Type B pancreatic cell (in vitro differentiated cells): ENCODE measurements at regions not wholly inside any gene's neighbourhood (a gene's known extent, or its start where the extent isn't known, plus 50 kb on each side); places are given as distances from the start of the nearest gene placed in this dataset.

ENCODE experiments used
- DNase-seq: peaks from one replicate; pipeline ENCODE4 v3.0.0; 2021; ENCODE audit warnings: mixed read lengths; ENCODE audit not compliant: unreplicated experiment; ENCODE audit errors: extremely low spot score
- H3K27ac Mint-ChIP-seq: 2 replicates; pipeline ENCODE4 v1.8.0; 2021; ENCODE audit warnings: mild to moderate bottlenecking, mixed read lengths
- H3K27me3 Mint-ChIP-seq: 2 replicates; pipeline ENCODE4 v1.8.0; 2021; ENCODE audit warnings: mixed read lengths
- H3K36me3 Mint-ChIP-seq: 2 replicates; pipeline ENCODE4 v1.8.0; 2021; ENCODE audit warnings: mixed read lengths
- H3K4me1 Mint-ChIP-seq: one replicate; pipeline ENCODE4 v1.8.0; 2021; ENCODE audit warnings: mixed read lengths; ENCODE audit not compliant: unreplicated experiment
- H3K4me3 Mint-ChIP-seq: 2 replicates; pipeline ENCODE4 v1.8.0; 2021; ENCODE audit warnings: mild to moderate bottlenecking, mixed read lengths
- H3K9me3 Mint-ChIP-seq: 2 replicates; pipeline ENCODE4 v1.8.0; 2021; ENCODE audit warnings: mixed read lengths
- CTCF ChIP-seq: fragments of 200-600 bp; sonication (generic); conservative IDR thresholded peaks from 2 replicates; pipeline ENCODE4 v1.5.0; 2021; ENCODE audit warnings: antibody characterized with exemption, mild to moderate bottlenecking

GRCh38 chr21:27451116-27451515 is 484.2 kb upstream of the ADAMTS5 start:
- no peak for DNase-seq
- H3K27me3 Mint-ChIP-seq: no peaks in the 10 kb centered on the region
- H3K9me3 Mint-ChIP-seq: peaks cover 8% of the 10 kb centered on the region
- peaks cover 5% of the 10 kb centered on the region for H3K4me1 Mint-ChIP-seq
- H3K4me3 Mint-ChIP-seq: no peak overlapping the region
- no peak for TF ChIP-seq CTCF
- no peaks in the 10 kb centered on the region for H3K36me3 Mint-ChIP-seq
- no peak overlapping the region for H3K27ac Mint-ChIP-seq

- H3K9me3 Mint-ChIP-seq: peaks cover 8% of the 10 kb centered on the region
- no peak overlapping the region for H3K27ac Mint-ChIP-seq
- no peak for TF ChIP-seq CTCF
- no peaks in the 10 kb centered on the region for H3K36me3 Mint-ChIP-seq
- DNase-seq: no peak
- H3K4me3 Mint-ChIP-seq: no peak overlapping the region
- no peaks in the 10 kb centered on the region for H3K27me3 Mint-ChIP-seq
- H3K4me1 Mint-ChIP-seq: peaks cover 5% of the 10 kb centered on the region
These were observed 483.3 kb upstream of the ADAMTS5 start for GRCh38 chr21:27450216-27450615.

- H3K4me3 Mint-ChIP-seq: no peak overlapping the region
- peaks cover 8% of the 10 kb centered on the region for H3K9me3 Mint-ChIP-seq
- H3K27me3 Mint-ChIP-seq: no peaks in the 10 kb centered on the region
- TF ChIP-seq CTCF: no peak
- peaks cover 5% of the 10 kb centered on the region for H3K4me1 Mint-ChIP-seq
- no peak overlapping the region for H3K27ac Mint-ChIP-seq
- H3K36me3 Mint-ChIP-seq: no peaks in the 10 kb centered on the region
- DNase-seq: no peak
These were observed 482.1 kb upstream of the ADAMTS5 start for GRCh38 chr21:27448960-27449359.

- Mint-ChIP-seq H3K4me3 (no peak overlapping the region), H3K9me3 (peaks cover 13% of the 10 kb centered on the region), H3K36me3 (no peaks in the 10 kb centered on the region), H3K27ac (no peak overlapping the region), H3K4me1 (peaks cover 5% of the 10 kb centered on the region), H3K27me3 (no peaks in the 10 kb centered on the region)
- DNase-seq: no peak
- TF ChIP-seq CTCF: no peak
These were observed 481.0 kb upstream of the ADAMTS5 start for GRCh38 chr21:27447843-27448242.

GRCh38 chr21:27429710-27430341 is 462.9 kb upstream of the ADAMTS5 start:
- TF ChIP-seq CTCF: no peak
- no peak overlapping the region for H3K27ac Mint-ChIP-seq
- H3K27me3 Mint-ChIP-seq: no peaks in the 10 kb centered on the region
- no peaks in the 10 kb centered on the region for H3K4me1 Mint-ChIP-seq
- peaks cover 13% of the 10 kb centered on the region for H3K9me3 Mint-ChIP-seq
- no peak for DNase-seq
- H3K36me3 Mint-ChIP-seq: no peaks in the 10 kb centered on the region
- no peak overlapping the region for H3K4me3 Mint-ChIP-seq

- peaks cover 4% of the 10 kb centered on the region for H3K4me1 Mint-ChIP-seq
- no peak overlapping the region for H3K4me3 Mint-ChIP-seq
- H3K9me3 Mint-ChIP-seq: peaks cover 13% of the 10 kb centered on the region
- H3K27me3 Mint-ChIP-seq: no peaks in the 10 kb centered on the region
- no peak for TF ChIP-seq CTCF
- DNase-seq: no peak
- no peaks in the 10 kb centered on the region for H3K36me3 Mint-ChIP-seq
- no peak overlapping the region for H3K27ac Mint-ChIP-seq
These were observed 459.3 kb upstream of the ADAMTS5 start for GRCh38 chr21:27426196-27426595.
